HG02852 (cell line): ENCODE measurements at regions not wholly inside any gene's neighbourhood (a gene's known extent, or its start where the extent isn't known, plus 50 kb on each side); places are given as distances from the start of the nearest gene placed in this dataset.
A peak's percentile ranks its signal among the peaks of the same experiment; 100 is the strongest.

Source experiments
- ATAC-seq: cut with Tn5 transposase; IDR thresholded peaks from one replicate; pipeline ENCODE4 v1.9.1; 2021; ENCODE audit warnings: mild to moderate bottlenecking, moderate library complexity; ENCODE audit not compliant: unreplicated experiment

DNA sequence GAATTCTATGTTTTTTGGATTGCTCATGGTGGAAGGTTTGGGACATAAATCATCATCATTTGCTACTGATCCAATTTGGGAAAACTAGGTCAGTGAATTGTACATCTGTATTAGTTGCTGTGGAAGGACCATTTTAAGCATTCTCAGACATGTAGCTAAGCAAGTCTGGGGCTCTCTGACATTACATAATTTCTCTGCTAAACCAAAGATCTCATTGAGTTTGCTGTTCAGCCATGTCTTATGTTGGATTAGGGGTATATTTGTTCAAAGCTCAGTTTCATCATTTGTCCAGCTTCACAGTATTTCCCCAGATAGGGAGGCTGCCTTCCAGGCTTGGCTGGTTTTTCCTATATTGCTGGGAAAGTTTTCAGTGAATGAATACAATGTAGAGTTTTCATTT, 399.7 kb downstream of the MTX2 start:
- no peak for ATAC-seq

DNA sequence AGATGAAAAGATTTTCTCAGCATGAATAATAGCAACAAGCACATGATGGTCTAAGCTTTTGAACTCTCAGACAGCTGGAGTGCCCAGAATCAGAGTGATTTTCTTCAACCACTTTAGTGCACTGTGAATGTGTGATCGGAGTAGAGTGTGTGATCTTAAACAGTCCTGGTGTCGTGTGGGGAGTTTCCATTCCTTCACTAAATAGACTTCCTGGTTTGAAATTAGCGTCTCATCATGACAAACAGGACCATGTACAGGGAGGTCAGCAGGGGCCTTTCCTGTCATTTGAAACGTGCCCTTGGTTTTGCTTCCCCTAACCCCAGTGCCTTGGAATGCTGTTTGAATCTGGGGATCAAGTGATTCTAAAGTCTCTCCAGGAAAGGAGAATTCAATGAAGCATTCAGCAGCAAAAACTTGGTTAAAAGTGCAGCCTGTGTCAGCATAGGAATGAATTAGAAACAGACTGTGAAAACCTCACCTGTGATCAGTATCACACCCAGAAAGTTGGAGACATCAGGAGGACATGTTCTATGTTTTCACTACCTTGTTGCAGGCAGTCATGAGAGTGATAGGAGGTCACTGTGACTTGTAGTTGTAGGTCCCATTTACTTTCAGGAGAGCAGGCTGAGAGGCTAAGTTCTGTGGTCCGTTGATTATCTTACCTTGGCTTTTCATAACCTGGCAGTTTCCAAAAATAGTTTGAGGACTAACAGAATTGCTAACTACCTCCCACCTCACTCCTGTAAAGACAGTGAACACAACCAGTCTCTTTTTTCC, 400.3 kb downstream of the MTX2 start:
- ATAC-seq = peak; percentile 69

DNA sequence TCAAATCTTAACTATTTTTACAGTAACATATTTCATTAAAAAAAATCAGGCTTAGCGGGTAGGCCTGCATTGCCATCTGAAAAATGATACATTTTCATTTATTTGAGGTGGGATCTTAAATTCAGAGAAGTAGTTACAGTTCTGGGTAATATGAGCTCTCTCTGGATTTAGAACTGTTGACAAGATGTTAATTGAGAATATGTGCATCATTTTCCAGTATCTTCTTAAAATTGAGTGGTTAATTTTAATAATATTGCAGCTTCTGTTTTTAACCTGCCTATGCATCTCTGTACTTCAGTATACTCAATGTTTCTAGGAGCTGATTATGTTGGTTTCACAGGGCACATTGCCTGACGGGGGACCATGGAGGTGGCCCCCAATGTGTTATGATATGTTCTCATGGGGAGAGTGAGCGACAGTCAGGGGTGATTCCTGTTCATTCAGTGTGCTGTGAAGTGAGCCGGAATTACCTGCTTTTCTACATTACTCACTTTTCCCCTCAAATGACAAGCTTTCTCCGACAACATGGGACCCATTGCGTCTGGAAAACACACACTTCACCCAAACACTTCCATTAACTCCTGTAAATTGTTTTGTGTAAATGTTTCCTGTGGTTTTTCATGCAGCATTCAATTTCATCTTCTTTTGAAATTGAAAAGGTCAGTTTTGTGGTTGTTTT, 406.2 kb downstream of the MTX2 start:
- no peak for ATAC-seq

DNA sequence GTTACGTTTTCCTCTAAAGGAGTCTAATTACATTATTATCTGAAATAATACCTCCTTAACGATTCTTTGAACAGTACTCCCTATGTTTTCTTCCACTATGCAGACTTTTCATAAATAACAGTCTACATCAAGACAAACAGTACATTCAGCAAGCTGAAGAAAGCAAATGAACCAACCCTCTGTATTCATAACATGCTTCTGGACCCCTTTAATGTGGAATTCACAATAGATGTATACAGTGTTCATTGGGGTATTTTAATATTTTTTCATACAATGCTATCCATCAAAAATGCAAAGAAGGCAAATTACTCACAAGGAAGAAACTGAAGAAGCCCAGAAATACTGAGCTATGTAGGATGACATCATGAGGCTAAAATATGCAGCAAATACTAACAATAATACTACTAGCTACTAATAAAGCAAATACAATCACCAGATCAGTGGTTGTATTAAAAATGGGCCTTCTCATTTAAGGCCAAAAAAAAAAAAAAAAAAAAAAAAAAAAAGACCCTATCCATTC, 408.6 kb downstream of the MTX2 start:
- ATAC-seq = no peak

DNA sequence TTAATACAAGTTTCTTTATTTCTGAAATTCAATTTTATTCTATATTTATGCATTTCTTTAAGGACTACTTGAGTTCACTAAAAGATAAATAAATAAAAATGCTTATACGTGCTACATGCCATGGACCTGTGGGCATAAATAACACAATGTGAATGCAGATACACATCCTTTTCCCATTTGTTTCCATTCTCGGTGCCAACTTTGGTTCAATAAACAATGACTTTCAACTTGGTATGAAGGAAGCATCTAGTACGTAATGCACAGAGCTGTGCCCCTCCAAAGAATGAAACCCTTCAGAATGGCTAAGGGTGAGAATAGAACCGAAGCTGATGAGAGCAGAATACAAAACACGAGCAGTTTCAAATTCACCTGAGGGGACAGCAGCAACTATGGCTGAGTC, 409.3 kb downstream of the MTX2 start:
- ATAC-seq = no peak

DNA sequence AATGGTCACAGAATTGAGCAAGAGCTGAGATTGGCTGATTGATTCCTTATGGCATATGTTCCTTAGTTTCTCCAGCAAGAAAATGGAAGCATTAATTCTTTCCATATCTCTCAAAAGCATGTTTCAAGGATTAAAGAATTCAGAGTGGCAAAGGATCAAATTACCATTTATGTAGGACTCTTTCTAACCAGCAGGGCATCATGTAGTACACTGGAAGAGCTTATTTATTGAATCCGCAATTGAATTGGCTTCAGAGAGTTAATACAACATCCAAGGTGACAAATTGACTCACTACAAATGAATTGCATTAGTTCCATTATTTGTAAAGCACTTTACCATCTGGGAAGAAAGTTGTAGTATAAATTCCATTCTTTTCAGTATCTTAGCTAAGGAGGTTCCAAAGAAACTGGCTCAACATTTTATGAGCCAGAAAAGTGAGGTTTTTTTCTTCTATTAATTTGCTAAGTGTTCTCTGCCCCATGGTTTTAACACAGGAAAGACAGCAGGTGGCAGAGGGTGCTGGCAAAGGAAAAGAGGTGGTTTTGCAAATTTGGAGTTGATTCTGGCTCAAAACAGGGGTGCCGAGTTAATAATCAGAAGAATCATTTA, 409.9 kb downstream of the MTX2 start:
- no peak for ATAC-seq

DNA sequence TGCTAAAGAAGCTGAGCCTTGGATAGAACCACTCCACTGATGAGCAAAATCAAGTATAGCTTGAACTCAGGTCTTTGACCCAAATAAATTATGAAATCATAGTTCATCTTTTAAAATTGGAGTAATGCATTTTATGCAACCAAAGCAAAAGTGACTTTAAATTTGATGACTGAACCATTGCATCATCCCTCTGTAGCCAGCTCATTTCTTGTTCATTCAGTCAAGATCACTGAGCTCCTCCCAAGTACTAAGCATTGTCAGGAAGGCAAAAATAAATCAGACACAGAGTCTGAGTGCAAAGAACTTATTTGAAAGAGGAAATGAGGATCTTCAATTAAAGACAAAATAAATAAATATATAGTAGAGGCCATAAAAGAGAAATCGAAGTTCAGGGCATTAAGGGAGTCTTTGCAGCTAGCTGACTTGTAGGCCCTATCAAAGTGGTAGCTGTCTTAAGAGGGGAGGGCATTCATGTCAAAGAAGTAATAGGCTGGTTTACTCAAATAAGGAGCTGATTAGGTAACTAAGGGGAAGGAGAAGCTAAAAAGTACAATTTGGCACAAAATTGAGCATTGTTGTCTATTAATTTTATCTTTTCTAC, 411.8 kb downstream of the MTX2 start:
- no peak for ATAC-seq

DNA sequence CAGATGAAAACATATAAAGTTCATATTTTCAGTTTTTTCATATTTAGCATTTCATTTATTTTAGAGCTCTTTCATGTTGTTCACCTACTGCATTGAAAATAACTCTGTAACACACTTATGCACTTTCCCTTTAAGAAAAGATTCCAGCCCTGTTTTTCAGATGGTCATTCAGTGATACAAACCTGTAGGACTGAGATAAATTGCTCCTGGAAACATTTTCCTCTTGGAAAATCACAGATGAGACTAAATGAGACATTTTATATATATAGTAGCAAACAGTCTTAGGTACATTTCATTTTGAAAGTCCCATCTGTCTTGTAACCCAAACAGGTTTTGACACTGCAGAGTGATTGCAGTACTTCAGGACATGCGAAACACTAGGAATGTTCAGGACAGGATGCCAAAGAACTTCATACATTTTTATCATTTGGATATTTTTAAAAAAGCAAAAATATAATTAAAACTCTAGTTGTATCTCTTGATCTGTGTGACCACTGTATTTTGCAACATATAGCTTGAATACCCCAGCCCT, 412.4 kb downstream of the MTX2 start:
- ATAC-seq = no peak

DNA sequence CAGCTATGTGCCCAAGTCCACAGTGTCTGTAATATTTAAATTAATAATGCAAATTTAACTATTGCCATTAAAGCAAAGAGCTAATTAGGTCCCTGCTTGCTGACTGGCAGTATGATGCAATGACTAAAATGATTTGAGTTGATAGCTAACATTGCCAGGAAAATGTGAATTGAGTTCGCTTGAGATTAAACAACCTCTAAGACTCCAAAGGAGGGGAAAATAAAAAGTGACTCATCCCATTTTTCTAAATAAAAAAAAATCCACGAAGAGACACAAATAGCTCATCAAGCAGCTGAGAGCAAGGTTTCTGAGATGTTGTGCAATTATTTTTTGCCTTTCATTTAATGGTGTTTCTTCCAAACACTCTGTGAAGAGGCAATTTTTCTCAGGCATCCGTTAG, 413.0 kb downstream of the MTX2 start:
- ATAC-seq = no peak

DNA sequence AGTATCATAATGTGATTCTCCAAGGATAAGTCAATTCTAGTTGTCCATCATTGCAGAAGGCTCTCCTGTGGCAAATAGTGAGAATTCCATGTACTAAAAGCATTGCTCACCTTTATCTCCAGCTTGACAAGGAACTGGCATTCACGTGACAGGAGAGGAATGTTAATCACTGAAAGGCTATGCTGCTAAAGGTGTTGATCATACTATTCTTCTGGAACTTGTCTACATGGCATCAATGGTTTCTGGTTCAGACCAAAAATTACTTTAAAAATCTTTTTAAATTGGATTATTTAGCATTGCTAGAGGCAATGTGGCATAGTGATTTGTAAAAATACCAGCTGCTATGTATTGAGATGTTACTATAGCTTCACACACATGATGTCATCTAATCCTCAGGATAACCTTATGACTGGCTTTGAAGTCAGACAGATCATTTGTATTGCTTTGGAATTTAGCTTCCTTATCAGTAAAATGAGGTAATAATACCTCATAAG, 414.4 kb downstream of the MTX2 start:
- no peak for ATAC-seq

DNA sequence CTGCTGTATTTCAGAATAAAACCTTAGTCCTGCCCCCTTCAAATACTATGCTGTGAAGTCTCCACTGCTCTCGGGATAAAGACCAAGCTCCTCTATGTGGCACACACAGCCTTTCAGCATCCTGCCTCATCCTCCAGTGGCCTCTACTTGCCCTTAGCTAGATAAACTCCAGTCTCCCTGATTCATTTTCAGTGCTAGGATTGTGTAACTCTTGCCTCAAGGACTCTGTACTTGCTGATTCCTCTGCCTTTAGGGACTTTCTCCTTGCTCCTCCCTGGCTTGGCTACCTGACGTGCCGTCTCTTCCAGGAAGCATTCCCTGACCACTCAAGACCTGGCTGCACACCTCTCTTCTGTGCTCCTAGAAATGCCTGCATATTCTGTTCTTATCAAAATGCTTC, 416.7 kb downstream of the MTX2 start:
- ATAC-seq = no peak

DNA sequence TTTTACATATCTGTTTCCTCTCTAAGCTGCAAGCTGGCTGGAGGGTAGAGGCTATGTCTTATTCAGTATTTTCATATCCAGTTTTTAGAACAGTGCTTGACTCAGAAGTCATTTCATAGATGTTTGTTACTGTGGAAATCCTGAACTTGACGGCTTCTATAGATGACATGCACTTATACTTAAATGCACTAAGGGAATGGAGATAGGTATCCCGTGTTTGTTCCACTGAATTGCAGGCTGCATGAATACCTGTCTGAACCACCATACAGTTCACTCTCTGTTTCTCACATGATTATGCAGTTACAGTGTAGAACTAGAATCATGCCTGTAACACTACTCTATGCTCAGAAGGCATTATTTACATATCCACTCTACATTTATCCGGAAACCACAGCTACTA, 417.1 kb downstream of the MTX2 start:
- ATAC-seq = no peak

DNA sequence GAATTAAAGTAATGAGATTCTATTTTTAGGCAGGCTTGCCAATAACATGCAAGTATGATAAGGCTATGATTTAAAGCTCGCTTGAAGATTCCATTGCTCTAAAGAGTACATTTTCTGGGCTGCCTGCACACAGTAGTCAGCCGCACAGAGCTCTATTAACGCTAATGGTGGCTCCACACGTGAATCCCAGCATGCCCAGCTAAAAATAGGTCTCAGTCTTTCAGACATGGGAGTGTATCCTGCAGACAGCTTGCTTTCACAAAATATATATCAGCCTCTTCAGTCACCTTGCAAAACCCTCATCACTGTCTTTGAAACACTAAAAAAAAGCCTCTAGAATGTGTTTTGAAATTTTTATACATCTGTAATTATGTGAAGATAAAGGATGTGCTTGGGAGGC, 418.1 kb downstream of the MTX2 start:
- no peak for ATAC-seq

DNA sequence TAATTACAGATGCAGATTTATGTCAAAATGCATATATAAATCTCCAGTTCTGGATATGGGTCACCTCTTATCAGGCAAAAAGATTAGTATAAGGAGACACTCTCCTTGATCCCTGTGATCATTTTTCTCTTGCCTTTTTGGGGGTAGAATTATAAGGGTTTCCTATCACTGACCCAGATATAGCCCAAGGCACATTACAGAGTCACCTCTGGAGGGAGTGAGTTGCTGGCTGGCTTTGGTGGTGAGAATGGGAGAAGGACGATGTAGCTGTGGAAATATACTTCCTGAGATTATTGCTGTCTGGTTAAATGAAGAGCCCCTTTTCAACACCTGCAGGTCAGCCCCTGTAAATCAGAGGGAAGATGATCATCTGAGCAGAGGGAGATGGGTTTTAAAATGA, 418.7 kb downstream of the MTX2 start:
- no peak for ATAC-seq

DNA sequence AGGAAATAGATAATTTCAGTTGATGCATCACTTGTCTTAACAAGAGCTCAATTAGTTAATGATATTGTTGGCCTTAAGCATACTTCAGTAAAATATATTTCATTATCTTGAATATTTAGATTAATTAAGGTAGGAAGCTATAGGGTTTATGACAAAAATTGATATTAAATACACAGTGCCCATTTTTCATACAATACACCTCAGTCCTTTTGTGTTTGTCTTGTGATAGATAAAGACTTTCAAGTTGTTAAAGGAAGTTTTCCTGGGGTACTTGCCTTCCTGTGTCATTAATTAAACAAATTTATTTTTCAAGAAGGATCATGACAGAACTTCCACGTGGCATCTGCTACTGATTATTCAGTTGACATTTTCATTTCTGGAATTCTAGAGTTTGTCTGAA, 420.5 kb downstream of the MTX2 start:
- no peak for ATAC-seq

DNA sequence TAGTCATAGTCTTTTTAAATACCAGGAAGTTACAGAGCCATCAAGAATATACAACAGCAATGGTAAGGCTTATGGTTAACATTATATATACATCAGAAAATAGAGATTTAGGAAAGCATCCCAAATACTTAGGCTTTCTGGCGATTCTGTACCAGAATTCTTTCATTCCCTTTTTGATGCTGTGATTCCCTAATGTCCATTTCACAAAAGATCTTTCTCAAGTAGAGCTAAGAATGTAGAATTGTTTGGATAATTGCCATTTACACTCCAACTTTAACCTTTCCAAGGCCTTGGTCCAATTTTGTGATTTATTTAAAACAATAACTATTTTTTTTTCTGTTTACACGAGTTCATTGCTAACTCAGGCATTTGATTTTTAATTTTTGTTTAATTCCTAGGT, 422.2 kb downstream of the MTX2 start:
- ATAC-seq = no peak

DNA sequence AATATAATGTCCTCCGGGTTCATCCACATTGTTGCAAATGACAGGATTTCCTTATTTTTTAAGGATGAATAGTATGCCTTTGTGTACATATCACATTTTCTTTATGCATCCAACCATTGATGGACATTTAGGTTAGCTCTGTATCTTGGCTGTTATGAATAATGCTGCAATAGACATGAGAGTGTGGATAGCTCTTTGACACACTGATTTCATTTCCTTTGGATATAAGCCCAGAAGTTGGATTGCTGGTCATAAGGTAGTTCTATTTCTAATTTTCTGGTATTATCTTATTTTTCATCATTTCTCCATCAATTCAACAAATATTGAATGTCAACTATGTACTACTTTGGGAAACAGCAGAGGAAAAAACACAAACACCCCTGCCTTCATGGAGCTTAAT, 423.3 kb downstream of the MTX2 start:
- ATAC-seq = no peak

DNA sequence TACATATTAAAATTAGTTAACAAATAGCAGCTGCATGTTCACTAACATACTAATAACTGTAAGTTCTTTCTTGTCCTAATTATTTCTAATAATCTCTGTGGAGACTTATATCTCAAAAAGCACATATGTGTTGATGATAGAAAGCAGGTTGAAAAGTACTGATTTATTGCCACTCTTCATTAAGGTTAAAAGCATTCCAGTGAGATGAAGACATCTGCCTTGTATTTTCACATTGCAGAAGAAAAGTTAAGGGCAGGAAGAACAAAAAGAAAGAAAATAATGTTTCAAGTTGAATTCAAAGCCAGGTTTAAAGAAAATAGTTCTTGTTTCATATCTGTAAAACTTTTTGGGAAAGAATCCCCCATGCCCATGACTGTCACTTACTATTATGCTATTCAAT, 429.9 kb downstream of the MTX2 start:
- ATAC-seq = no peak

DNA sequence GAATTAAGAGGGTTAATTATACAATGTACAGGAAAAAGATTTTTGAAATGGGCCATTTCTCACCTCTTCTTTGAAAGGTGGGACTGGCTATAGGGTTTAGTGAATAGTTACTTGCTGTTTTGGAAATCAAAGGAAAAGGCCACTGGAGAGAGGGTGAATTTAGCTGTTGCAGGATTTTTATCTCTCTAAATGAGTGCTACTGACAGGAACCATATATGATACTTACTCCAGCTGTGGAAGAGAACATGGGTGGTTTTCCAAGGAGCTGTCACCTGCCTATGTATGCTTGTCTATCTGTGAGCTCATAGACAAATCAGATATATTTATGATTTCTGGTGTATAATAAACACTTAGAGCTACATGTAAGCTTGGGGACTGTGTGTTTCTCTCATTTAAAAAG, 430.4 kb downstream of the MTX2 start:
- ATAC-seq = no peak

DNA sequence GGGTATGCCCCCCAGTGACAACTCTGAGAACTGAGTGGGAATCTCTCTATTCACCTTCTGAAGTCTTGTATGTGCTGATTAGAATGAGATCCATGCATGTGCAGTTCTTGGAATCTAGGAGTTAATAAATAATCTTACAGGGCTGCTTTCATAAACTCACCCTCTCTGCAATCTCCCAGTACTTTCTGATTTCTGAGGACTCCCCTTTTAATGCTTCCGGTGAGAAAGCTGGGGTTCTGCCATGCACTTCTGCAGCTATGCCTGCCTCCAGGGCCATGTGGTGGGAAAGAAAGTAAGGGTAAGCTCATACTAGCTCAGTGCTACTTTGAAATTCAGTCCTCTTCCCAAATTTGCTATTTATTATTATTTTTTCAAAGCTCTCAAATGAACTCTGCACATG, 432.9 kb downstream of the MTX2 start:
- no peak for ATAC-seq

DNA sequence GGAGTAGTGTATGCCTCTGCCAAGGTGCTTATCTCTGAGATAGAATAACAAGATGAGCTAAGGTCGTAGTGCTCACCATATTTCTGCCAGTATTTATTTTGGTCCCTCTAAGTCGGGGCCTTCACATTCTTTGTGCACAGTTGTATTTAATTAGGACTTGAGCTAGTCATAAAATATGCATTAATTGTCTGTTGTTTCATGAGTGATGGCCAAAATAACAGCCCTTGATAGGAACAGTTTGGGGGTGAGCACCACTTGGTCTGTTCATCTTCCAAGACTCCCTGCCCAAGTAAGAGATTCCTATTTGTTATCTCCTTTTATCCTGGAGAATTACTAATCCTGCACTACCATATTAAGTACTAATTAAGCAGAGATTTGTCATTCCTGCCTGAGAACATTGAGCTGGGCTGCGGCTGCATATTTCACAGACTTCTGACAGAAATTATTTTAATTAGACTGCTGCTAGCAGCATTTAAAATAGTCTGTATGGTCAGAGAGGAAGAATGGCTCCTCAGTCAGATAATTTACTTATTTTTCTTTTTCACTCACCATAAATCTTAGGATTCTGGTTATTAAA, 435.1 kb downstream of the MTX2 start:
- ATAC-seq = no peak
